Kidney (tissue), 13 donors: ENCODE measurements at regions not wholly inside any gene's neighbourhood (a gene's known extent, or its start where the extent isn't known, plus 50 kb on each side); places are given as distances from the start of the nearest gene placed in this dataset.
A peak's percentile ranks its signal among the peaks of the same experiment; 100 is the strongest.

Source experiments
- DNase-seq, 5 donors: peaks; one replicate each; pipeline ENCODE4 v3.0.0-alpha.2; 2013 to 2020
- FAIRE-seq: peaks from 2 replicates; lab custom pipeline; 2012; peaks lifted over from hg19 to GRCh38; lab: Jason Lieb, UNC
- H3K27ac ChIP-seq, 2 donors: one replicate each; pipeline ENCODE4 v1.7.0; 2013; ENCODE audit warnings: low read depth in 2 of 2, low read length in 2 of 2, inconsistent platforms in 1 of 2
- H3K27me3 ChIP-seq: one replicate; pipeline ENCODE4 v1.7.1; 2013; ENCODE audit warnings: low read length, inconsistent platforms; ENCODE audit not compliant: control insufficient read depth, insufficient read depth
- H3K36me3 ChIP-seq, 3 donors: one replicate each; pipeline versions ENCODE4 v1.7.0 to v1.7.1; 2013; ENCODE audit warnings: low read length in 3 of 3, control low read depth in 1 of 3, inconsistent platforms in 1 of 3; ENCODE audit not compliant: insufficient read depth in 3 of 3, control insufficient read depth in 2 of 3
- H3K4me1 ChIP-seq, 3 donors: one replicate each; pipeline versions ENCODE4 v1.7.0 to v1.7.1; 2013; ENCODE audit warnings: low read length in 3 of 3, inconsistent platforms in 1 of 3, low read depth in 1 of 3; ENCODE audit not compliant: control insufficient read depth in 2 of 3, insufficient read depth in 2 of 3
- H3K4me3 ChIP-seq, 3 donors: one replicate each; pipeline versions ENCODE4 v1.7.0 to v1.8.1; 2013; ENCODE audit warnings: low read length in 3 of 3, control low read depth in 1 of 3, inconsistent platforms in 1 of 3
- H3K9ac ChIP-seq, 3 donors: one replicate each; pipeline versions ENCODE4 v1.7.0 to v1.7.1; 2013; ENCODE audit warnings: low read length in 3 of 3, control low read depth in 1 of 3, inconsistent platforms in 1 of 3
- H3K9me3 ChIP-seq, 3 donors: one replicate each; pipeline versions ENCODE4 v1.7.0 to v1.7.1; 2013; ENCODE audit warnings: low read length in 3 of 3, control low read depth in 1 of 3, inconsistent platforms in 1 of 3; ENCODE audit not compliant: control insufficient read depth in 2 of 3, insufficient read depth in 1 of 3
- CTCF ChIP-seq: IDR thresholded peaks from 3 replicates; pipeline ENCODE4 v1.5.1; 2012; ENCODE audit warnings: mild to moderate bottlenecking, moderate library complexity, borderline replicate concordance; ENCODE audit not compliant: insufficient read depth; ENCODE audit errors: extremely low read depth
- intact Hi-C: fragments of 100-400 bp; cut with DNase I; formaldehyde crosslinking; loops from one replicate; pipeline ENCODE4 v1.11.1; 2022
- donor health status: control.
- donor health status: control.
- donor health status: control.
- donor health status: control.
- donor health status: control.
- donor health status: DM: yes; HTN: yes; CAD: no.
- donor health status: Normal renal cell carcinoma (clear cell type).

DNA sequence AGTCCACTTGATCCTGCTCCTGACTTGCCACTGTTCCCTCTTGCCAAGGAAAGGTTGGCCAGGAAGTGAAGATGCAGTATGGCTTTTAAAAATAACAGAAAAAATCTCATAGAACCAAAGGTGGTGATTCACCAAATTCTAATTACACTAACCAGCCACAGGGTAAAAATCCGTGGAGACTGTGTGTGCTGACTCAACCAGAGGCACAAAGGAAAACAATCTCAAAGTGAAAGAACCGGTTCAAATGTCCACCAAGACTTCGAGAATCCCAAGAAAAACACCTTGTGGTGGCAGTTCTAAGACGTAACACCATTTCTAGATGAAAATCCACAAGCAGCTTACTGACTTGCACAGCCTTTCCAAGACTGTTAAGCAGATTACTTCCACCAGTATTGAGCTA, 279.1 kb downstream of the TLE1 start:
- H3K36me3 ChIP-seq: no peaks in the 10 kb centered on the region
- no peak for TF ChIP-seq CTCF
- H3K27ac ChIP-seq: no peak overlapping the region
- H3K4me1 ChIP-seq: no peaks in the 10 kb centered on the region
- H3K4me3 ChIP-seq: no peak overlapping the region
- H3K9ac ChIP-seq: no peak overlapping the region
- no peaks in the 10 kb centered on the region for H3K27me3 ChIP-seq
- no peak for FAIRE-seq
- H3K9me3 ChIP-seq: no peaks in the 10 kb centered on the region
- DNase-seq: no peak
- intact Hi-C loops: no loop called here

- no peak overlapping the region for H3K9ac ChIP-seq
Observed at GRCh38 chr9:81408951-81409350, 280.4 kb downstream of the TLE1 start.

GRCh38 chr9:81404931-81405598, 284.3 kb downstream of the TLE1 start:
- Histone ChIP-seq H3K27ac (no peak overlapping the region), H3K9me3 (no peaks in the 10 kb centered on the region), H3K4me3 (no peak overlapping the region), H3K27me3 (no peaks in the 10 kb centered on the region), H3K36me3 (no peaks in the 10 kb centered on the region), H3K4me1 (no peaks in the 10 kb centered on the region), H3K9ac (no peak overlapping the region)
- no peak for TF ChIP-seq CTCF
- intact Hi-C loops: no loop called here
- FAIRE-seq (no peak), DNase-seq (peak in 1 of 5 donors; percentile 3)

More at GRCh38 chr9:81408951-81409350, 280.4 kb downstream of the TLE1 start:
- no peak for DNase-seq
- intact Hi-C loops: no loop called here
- TF ChIP-seq CTCF: no peak
- FAIRE-seq: no peak
- Histone ChIP-seq H3K9me3 (no peaks in the 10 kb centered on the region), H3K27ac (no peak overlapping the region), H3K4me1 (no peaks in the 10 kb centered on the region), H3K36me3 (no peaks in the 10 kb centered on the region), H3K27me3 (no peaks in the 10 kb centered on the region), H3K4me3 (no peak overlapping the region)
